ENCODE measurements at regions not wholly inside any gene's neighbourhood (a gene's known extent, or its start where the extent isn't known, plus 50 kb on each side); places are given as distances from the start of the nearest gene placed in this dataset.

GRCh38 chr10:125444790-125445189 lies 238.2 kb downstream of the TEX36 start:
- no peak for DNase-seq
- H3K4me1 ChIP-seq, result no peaks in the 10 kb centered on the region
- TF ChIP-seq CTCF (IDR thresholded peaks at IDR 0.05 in 8 of 11, conservative IDR thresholded peaks at IDR 0.05 in 3 of 11) (no peak), POLR2AphosphoS5 (IDR thresholded peaks at IDR 0.05) (no peak), POLR2A (IDR thresholded peaks at IDR 0.05) (no peak)
- no peak overlapping the region for H3K27ac ChIP-seq
- H3K9me3 ChIP-seq, result no peaks in the 10 kb centered on the region
- H3K36me3 ChIP-seq, result no peaks in the 10 kb centered on the region
- WGBS, 5 donors, result 75 to 83% (median 79%) methylated on average over 6 to 9 of the region's 9 CpGs
- intact Hi-C loops (cut with DNase I; ENCODE audit: low total_unique reads), result no loop called here
- H3K4me3 ChIP-seq, result no peak overlapping the region
- H3K27me3 ChIP-seq (replicated peaks in 1 of 7), result peaks cover 0 to 12% (median 0%) of the 10 kb centered on the region in 7 donors

GRCh38 chr10:125442856-125443540 lies 240.0 kb downstream of the TEX36 start:
- TF ChIP-seq POLR2AphosphoS5 (IDR thresholded peaks at IDR 0.05) (no peak), POLR2A (IDR thresholded peaks at IDR 0.05) (no peak), CTCF (IDR thresholded peaks at IDR 0.05 in 8 of 11, conservative IDR thresholded peaks at IDR 0.05 in 3 of 11) (no peak)
- intact Hi-C loops (cut with DNase I; ENCODE audit: low total_unique reads), result no loop called here
- no peak overlapping the region for H3K4me3 ChIP-seq
- no peak for DNase-seq
- peaks cover 0 to 6% (median 0%) of the 10 kb centered on the region in 8 donors for H3K9me3 ChIP-seq
- H3K27ac ChIP-seq, result no peak overlapping the region
- 79 to 92% (median 85%) methylated on average over 13 of the region's 13 CpGs for WGBS, 5 donors
- no peaks in the 10 kb centered on the region for H3K4me1 ChIP-seq
- H3K27me3 ChIP-seq (replicated peaks in 1 of 7), result peaks cover 0 to 14% (median 0%) of the 10 kb centered on the region in 7 donors
- H3K36me3 ChIP-seq, result no peaks in the 10 kb centered on the region

- Histone ChIP-seq H3K27ac (no peak overlapping the region), H3K36me3 (no peaks in the 10 kb centered on the region), H3K27me3 (replicated peaks in 1 of 7) (peaks cover 0 to 14% (median 0%) of the 10 kb centered on the region in 7 donors), H3K4me3 (no peak overlapping the region), H3K4me1 (no peaks in the 10 kb centered on the region), H3K9me3 (peaks cover 0 to 6% (median 0%) of the 10 kb centered on the region in 8 donors)
- DNase-seq, result no peak
- intact Hi-C loops (cut with DNase I; ENCODE audit: low total_unique reads), result no loop called here
- TF ChIP-seq POLR2A (IDR thresholded peaks at IDR 0.05), result no peak
- TF ChIP-seq CTCF (IDR thresholded peaks at IDR 0.05 in 8 of 11, conservative IDR thresholded peaks at IDR 0.05 in 3 of 11), result no peak
- TF ChIP-seq POLR2AphosphoS5 (IDR thresholded peaks at IDR 0.05), result no peak
- 73 to 81% (median 77%) methylated on average over 4 of the region's 4 CpGs for WGBS, 5 donors
Measured at GRCh38 chr10:125441151-125441550, 241.8 kb downstream of the TEX36 start.

- H3K9me3 ChIP-seq, result peaks cover 0 to 32% (median 14%) of the 10 kb centered on the region in 8 donors
- TF ChIP-seq POLR2AphosphoS5 (IDR thresholded peaks at IDR 0.05) (no peak), POLR2A (IDR thresholded peaks at IDR 0.05) (no peak), CTCF (IDR thresholded peaks at IDR 0.05 in 8 of 11, conservative IDR thresholded peaks at IDR 0.05 in 3 of 11) (no peak)
- H3K4me1 ChIP-seq, result no peaks in the 10 kb centered on the region
- H3K4me3 ChIP-seq, result no peak overlapping the region
- DNase-seq, result no peak
- peaks cover 0 to 9% (median 0%) of the 10 kb centered on the region in 7 donors for H3K27me3 ChIP-seq (replicated peaks in 1 of 7)
- no peaks in the 10 kb centered on the region for H3K36me3 ChIP-seq
- H3K27ac ChIP-seq, result no peak overlapping the region
- intact Hi-C loops (cut with DNase I; ENCODE audit: low total_unique reads), result no loop called here
- 68 to 93% (median 70%) methylated on average over 4 of the region's 4 CpGs for WGBS, 5 donors
Measured at GRCh38 chr10:125431149-125431548, 251.8 kb downstream of the TEX36 start.
